RCC 7860 (cell line): ENCODE measurements at regions not wholly inside any gene's neighbourhood (a gene's known extent, or its start where the extent isn't known, plus 50 kb on each side); places are given as distances from the start of the nearest gene placed in this dataset.

Experiments used
- DNase-seq: peaks from one replicate; pipeline ENCODE4 v3.0.0-alpha.2; 2015; ENCODE audit warnings: low spot score
- FAIRE-seq: peaks from 2 replicates; lab custom pipeline; 2012; peaks lifted over from hg19 to GRCh38; lab: Jason Lieb, UNC

DNA sequence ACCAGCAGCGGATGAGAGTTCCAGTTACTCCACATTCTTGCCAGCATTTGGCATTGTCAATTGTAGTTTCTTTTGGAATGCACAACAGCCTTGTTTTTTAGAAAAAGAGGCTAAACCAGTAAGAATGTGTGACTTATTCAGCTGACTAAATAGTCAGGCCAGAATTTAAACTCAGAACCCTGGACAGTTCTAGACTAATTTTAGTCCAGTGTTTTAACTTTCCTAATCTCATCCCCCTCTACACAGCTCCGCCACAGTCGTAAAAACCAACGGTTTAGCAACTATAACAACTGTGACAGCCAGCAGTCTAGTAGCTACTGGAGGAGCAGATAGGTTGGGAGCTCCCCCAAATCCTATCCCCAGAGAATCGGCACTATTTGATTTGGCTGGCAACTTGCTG lies 103.7 kb downstream of the FOXD1 start:
- DNase-seq (no peak), FAIRE-seq (no peak)

DNA sequence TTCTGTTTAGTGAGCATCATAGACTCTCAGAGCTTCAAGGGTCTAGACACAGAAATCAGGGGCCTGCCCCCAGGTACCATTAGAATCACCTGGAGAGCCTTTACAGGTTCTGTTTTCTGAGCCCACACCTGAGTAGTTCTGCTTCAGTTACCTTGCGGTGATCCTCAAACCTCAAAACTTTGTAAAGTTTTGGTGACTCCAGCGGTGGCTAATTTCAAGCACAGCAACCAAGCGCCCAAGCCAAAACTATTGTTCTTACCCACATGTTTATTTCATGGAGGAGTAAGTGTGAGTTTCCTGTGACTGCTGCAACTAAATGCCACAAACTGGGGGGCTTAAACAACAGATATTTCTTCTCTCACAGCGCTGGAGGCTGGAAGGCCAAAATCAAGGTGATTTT lies 108.9 kb downstream of the FOXD1 start:
- FAIRE-seq (no peak), DNase-seq (no peak)

- FAIRE-seq, result no peak
- no peak for DNase-seq
These were observed 109.5 kb downstream of the FOXD1 start for GRCh38 chr5:73339051-73339575.

- FAIRE-seq, result no peak
- DNase-seq, result no peak
These were observed 110.1 kb downstream of the FOXD1 start for GRCh38 chr5:73338256-73339050.

GRCh38 chr5:73337586-73338255 lies 110.9 kb downstream of the FOXD1 start:
- no peak for DNase-seq

GRCh38 chr5:73336366-73336765 lies 112.2 kb downstream of the FOXD1 start:
- DNase-seq, result peak; percentile 5
- no peak for FAIRE-seq

More at GRCh38 chr5:73337586-73338255, 110.9 kb downstream of the FOXD1 start:
- no peak for FAIRE-seq

GRCh38 chr5:73333944-73334703 lies 114.5 kb downstream of the FOXD1 start:
- FAIRE-seq (no peak), DNase-seq (no peak)

DNA sequence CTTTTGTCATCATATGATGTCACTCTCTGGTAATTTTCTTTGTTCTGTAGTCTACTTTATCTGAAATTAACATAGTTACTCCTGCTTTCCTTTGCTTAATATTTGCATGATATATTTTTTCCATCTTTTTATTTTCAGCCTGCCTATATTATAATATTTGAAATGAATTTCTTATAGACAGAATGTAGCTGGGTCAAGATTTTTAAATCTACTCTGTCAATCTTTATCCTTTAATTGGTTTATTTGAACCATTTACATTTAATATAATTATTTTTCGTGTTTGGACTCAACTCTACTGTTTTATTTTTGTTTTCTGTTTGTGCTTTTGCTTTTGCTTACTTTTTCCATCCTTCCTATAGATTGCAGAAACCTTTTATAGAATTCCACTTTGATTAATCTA lies 118.0 kb downstream of the FOXD1 start:
- FAIRE-seq (no peak), DNase-seq (no peak)

DNA sequence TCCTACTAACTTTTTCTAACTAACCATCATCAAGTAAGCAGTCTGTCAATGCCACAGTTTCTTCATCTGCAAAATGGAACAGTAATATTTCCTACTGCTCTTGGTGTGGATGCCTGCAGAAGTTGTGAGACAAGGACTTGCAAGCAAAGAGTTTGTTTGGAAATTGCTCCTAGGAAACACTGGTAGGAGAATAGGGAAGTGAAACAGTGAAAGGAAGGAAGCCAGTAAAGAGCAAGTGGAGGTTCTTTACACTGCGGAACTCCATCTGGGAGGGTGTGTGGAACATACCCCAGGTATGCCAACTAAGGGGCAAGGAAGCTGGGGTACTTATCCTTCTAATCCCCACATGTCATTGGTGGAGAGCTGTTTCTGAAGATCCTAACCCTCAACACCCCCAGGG lies 119.9 kb downstream of the FOXD1 start:
- FAIRE-seq (no peak), DNase-seq (no peak)

DNA sequence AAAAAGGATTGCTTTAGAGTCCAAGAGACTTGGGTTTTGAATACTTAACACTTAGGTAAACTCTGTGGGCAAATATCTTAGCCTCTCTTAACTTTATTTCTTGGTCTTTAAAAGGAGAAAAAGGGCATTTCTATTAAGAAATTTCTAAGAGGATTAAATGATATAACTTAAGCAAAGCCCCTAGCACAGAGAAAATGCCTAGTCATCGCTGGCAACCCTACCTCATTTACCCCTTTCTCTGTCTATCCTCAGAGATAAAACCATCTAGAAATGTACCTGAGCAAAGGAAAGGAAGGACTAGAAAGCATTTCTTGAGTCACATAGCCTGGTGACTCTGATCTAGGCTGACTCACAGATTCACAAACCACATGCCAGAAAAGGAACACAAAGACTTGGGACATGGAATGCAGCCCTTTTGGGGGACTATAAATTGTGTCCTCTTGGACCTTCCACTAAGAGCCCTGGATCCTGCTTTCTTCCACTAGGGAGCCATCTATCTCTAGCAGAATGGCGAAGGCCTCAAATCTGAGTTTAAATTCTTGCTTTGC lies 120.6 kb downstream of the FOXD1 start:
- DNase-seq (peak; percentile 77), FAIRE-seq (peak; percentile 76)

- no peak for DNase-seq
- no peak for FAIRE-seq
These were observed 123.0 kb downstream of the FOXD1 start for GRCh38 chr5:73325546-73325945.

DNA sequence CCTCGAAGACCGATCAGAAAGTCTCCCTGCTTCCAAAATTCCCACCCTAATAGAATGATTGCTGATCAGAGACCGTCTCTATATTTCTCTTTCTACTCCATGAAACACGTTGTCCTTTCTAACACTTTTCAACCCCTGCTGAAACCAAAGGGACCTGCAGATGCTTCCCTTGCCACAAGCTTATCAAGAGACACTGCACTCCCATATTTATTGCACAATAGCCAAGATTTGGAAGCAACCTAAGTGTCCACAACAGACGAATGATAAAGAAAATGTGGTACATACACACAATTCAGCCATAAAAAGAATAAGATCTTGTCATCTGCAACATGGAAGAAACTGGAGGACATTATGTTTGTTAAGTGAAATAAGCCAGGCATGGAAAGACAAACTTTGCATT lies 125.1 kb downstream of the FOXD1 start:
- DNase-seq (no peak), FAIRE-seq (no peak)

GRCh38 chr5:73322437-73323076 lies 126.0 kb downstream of the FOXD1 start:
- no peak for FAIRE-seq
- DNase-seq, result no peak

- FAIRE-seq (peak; percentile 97), DNase-seq (peak; percentile 96)
These were observed 126.7 kb downstream of the FOXD1 start for GRCh38 chr5:73321757-73322436.

- no peak for FAIRE-seq
- DNase-seq, result no peak
These were observed 129.5 kb downstream of the FOXD1 start for GRCh38 chr5:73319036-73319435.

DNA sequence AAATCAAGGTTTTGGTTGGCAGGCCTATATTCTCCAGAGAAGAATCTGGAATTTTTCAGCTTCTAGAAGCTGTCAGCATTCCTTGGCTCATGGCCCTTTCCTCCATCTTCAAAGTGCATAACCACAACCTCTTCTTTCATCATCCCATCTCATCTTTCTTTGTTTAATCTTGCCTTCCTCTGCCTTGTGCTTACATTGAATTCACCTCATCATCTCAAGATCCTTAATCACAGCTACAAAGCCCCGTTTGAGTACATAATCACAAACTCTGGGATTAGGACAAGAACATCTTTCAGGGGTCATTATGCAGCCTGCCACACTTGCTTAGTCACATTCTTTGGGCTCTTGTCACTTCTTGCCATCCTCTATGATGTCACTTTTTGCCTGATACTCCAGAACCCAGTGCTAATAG lies 130.3 kb downstream of the FOXD1 start:
- peak; percentile 54 for DNase-seq
- FAIRE-seq, result no peak

DNA sequence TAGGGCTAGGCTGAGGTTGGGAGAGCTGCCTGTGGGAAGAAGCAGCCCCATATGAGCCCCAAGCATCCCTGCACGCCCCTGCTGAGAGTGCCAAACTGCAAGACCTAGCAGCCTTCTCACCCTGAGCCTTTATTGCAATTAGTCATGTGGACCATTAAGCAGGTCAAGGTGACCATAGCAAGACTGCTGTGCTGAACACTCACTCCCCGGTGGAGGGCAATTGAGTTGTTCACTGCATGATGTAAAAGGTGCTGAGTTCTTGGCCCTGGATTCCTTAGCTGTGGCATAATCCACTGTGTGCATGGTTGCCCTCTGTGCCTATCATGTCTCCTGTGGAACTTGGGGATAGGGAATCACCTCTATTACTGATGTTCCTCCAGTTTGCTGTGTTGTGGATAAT lies 131.1 kb downstream of the FOXD1 start:
- DNase-seq (peak; percentile 62), FAIRE-seq (no peak)

GRCh38 chr5:73314395-73315257 lies 134.0 kb downstream of the FOXD1 start:
- no peak for DNase-seq
- FAIRE-seq, result no peak

DNA sequence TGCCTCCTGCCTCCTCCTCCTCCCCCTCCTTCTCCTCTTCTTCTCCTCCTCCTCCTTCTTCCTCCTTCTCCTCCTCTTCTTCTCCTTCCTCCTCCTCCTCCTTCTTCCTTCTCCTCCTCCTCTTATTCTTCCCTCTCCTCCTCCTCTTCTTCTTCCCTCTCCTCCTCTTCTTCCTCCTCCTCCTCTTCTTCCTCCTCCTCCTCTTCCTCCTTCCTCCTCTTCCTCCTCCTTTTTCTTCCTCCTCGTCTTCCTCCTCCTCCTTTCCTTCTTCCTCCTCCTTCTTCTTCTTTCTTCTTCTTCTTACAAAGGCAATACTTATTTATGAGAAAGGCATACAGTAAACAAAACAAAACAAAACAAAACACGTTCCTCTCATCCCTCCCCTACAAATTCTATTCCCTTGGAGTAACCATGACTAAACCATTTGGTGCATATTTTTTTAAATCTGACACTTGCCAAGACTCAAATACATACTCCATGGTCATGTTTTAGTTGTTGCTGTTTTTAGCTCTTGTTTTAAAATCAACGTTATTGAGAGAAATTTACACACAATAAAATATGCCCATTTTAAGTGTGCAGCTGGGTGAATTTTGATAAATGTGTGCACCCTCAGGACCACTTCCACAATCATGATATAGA lies 135.6 kb downstream of the FOXD1 start:
- FAIRE-seq (no peak), DNase-seq (no peak)
